HCT116 (cell line): ENCODE measurements at regions not wholly inside any gene's neighbourhood (a gene's known extent, or its start where the extent isn't known, plus 50 kb on each side); places are given as distances from the start of the nearest gene placed in this dataset.

Source experiments
- ATAC-seq: fragments of 200-7000 bp; cut with Tn5 transposase; 2 replicates; pipeline ENCODE4 v1.9.1; 2020; ENCODE audit warnings: mild to moderate bottlenecking, moderate library complexity
- BruUV-seq: library from RNA; stranded (reverse); fragments of 400-500 nt; replicated peaks from 2 replicates; lab custom pipeline; 2021; lab: Mats Ljungman, UMichigan
- CTCF ChIA-PET: fragments of 300-600 bp; sonication (Branson Sonifier 250); formaldehyde crosslinking; loops from one replicate; lab custom pipeline; 2021; ENCODE audit warnings: antibody characterized with exemption; lab: Charles Lee
- POLR2A ChIA-PET: fragments of 300-600, 350-600 bp; sonication (Branson Sonifier 250); formaldehyde crosslinking; loops from one replicate; lab custom pipeline; 2021; ENCODE audit warnings: antibody characterized with exemption; lab: Charles Lee
- RAD21 ChIA-PET, 2 experiments: fragments of 300-600 bp; sonication (Branson Sonifier 250); formaldehyde crosslinking; loops; one replicate each; lab custom pipeline; 2023; ENCODE audit warnings: low total read pairs in 2 of 2; ENCODE audit not compliant: uncharacterized antibody in 2 of 2, unreplicated experiment in 2 of 2, low non-redundant PET in 1 of 2; lab: Charles Lee
- DNase-seq: peaks from one replicate; pipeline ENCODE4 v3.0.0-alpha.2; 2010; ENCODE audit warnings: low read depth, low spot score
- H2AFZ ChIP-seq: fragments of 200-600 bp; shearing (Covaris generic), sonication (generic); 2 replicates; pipeline ENCODE4 v1.6.1; 2017; ENCODE audit warnings: low read depth, mixed run types, mixed read lengths, antibody characterized with exemption, low read length; ENCODE audit not compliant: poor library complexity, severe bottlenecking
- H3K27ac ChIP-seq: 2 replicates; pipeline ENCODE4 v1.5.1; 2012; ENCODE audit warnings: low read depth, low read length
- H3K27me3 ChIP-seq: fragments of 200-600 bp; sonication (generic); 2 replicates; pipeline ENCODE4 v1.6.1; 2016; ENCODE audit warnings: mixed run types, low read length, mixed read lengths; ENCODE audit not compliant: insufficient read depth
- H3K36me3 ChIP-seq, 2 experiments: fragments of 200-500 bp in 1 of 2; fragments of 200-600 bp in 1 of 2; sonication (Bioruptor generic) in 1 of 2; sonication (generic) in 1 of 2; 2 replicates each; pipeline versions ENCODE4 v1.5.1 to v1.6.1; 2014 to 2016; ENCODE audit warnings: low read length in 2 of 2, inconsistent platforms in 1 of 2, mixed read lengths in 1 of 2, mixed run types in 1 of 2; ENCODE audit not compliant: insufficient read depth in 2 of 2, control insufficient read depth in 1 of 2
- H3K4me1 ChIP-seq, 2 experiments: fragments of 200-600 bp in 1 of 2; sonication (generic) in 1 of 2; 2 replicates each; pipeline versions ENCODE4 v1.5.1 to v1.6.1; 2012 to 2017; ENCODE audit warnings: low read length in 2 of 2, inconsistent platforms in 1 of 2, mild to moderate bottlenecking in 1 of 2, mixed read lengths in 1 of 2, mixed run types in 1 of 2, moderate library complexity in 1 of 2; ENCODE audit not compliant: insufficient read depth in 2 of 2, control insufficient read depth in 1 of 2
- H3K4me2 ChIP-seq: fragments of 200-600 bp; sonication (generic); 2 replicates; pipeline ENCODE4 v1.6.1; 2017; ENCODE audit warnings: mixed run types, low read length, mixed read lengths
- H3K4me3 ChIP-seq, 2 experiments: fragments of 200-600 bp in 1 of 2; sonication (generic) in 1 of 2; replicated peaks in 1 of 2; 2 replicates each; pipeline ENCODE4 v1.5.1; 2011 to 2016; ENCODE audit warnings: low read length in 2 of 2, control low read depth in 1 of 2, low read depth in 1 of 2, mild to moderate bottlenecking in 1 of 2, mixed read lengths in 1 of 2, mixed run types in 1 of 2
- H3K79me2 ChIP-seq: fragments of 200-600 bp; sonication (generic); 2 replicates; pipeline ENCODE4 v1.6.1; 2017; ENCODE audit warnings: mild to moderate bottlenecking, mixed run types, low read length, moderate library complexity, mixed read lengths; ENCODE audit not compliant: insufficient read depth
- H3K9ac ChIP-seq: fragments of 200-600 bp; sonication (generic); 2 replicates; pipeline ENCODE4 v1.6.1; 2016; ENCODE audit warnings: low read length, mixed read lengths
- H3K9me2 ChIP-seq: fragments of 200-600 bp; sonication (generic), shearing (Covaris generic); 2 replicates; pipeline ENCODE4 v1.6.1; 2017; ENCODE audit warnings: mixed run types, mild to moderate bottlenecking, moderate library complexity; ENCODE audit not compliant: insufficient read depth
- H3K9me3 ChIP-seq, 2 experiments: fragments of 200-500 bp in 1 of 2; fragments of 200-600 bp in 1 of 2; sonication (Bioruptor generic) in 1 of 2; sonication (generic) in 1 of 2; 2 replicates each; pipeline ENCODE4 v1.6.1; 2014 to 2017; ENCODE audit warnings: low read length in 2 of 2, mixed read lengths in 2 of 2, inconsistent platforms in 1 of 2, low read depth in 1 of 2, mild to moderate bottlenecking in 1 of 2, mixed run types in 1 of 2, moderate library complexity in 1 of 2; ENCODE audit not compliant: control insufficient read depth in 1 of 2, insufficient read depth in 1 of 2
- H4K20me1 ChIP-seq: fragments of 200-600 bp; sonication (generic), shearing (Covaris generic); 2 replicates; pipeline ENCODE4 v1.6.1; 2017; ENCODE audit warnings: mixed run types, mild to moderate bottlenecking, moderate library complexity; ENCODE audit not compliant: insufficient read depth
- CEBPB ChIP-seq: IDR thresholded peaks from 2 replicates; pipeline ENCODE4 v1.6.1; 2012; ENCODE audit warnings: low read depth
- EGR1 ChIP-seq: IDR thresholded peaks from 2 replicates; pipeline ENCODE4 v1.6.1; 2012; ENCODE audit warnings: low read depth
- ELF1 ChIP-seq: IDR thresholded peaks from 2 replicates; pipeline ENCODE4 v1.6.1; 2012; ENCODE audit warnings: low read depth, borderline replicate concordance
- EZH2phosphoT487 ChIP-seq: fragments of 200-600 bp; IDR thresholded peaks from 2 replicates; pipeline ENCODE4 v1.6.1; 2018; ENCODE audit warnings: antibody characterized with exemption, borderline replicate concordance
- FOSL1 ChIP-seq: IDR thresholded peaks from 2 replicates; pipeline ENCODE4 v1.6.1; 2012; ENCODE audit warnings: low read depth
- JUND ChIP-seq: IDR thresholded peaks from 2 replicates; pipeline ENCODE4 v1.6.1; 2012
- POLR2A ChIP-seq: IDR thresholded peaks from 2 replicates; pipeline ENCODE4 v1.7.0; 2011; ENCODE audit warnings: borderline replicate concordance; ENCODE audit not compliant: insufficient read depth, insufficient read length; ENCODE audit errors: extremely low read depth
- POLR2AphosphoS5 ChIP-seq: IDR thresholded peaks from 2 replicates; pipeline ENCODE4 v1.6.1; 2011; ENCODE audit warnings: mild to moderate bottlenecking, low read depth, low read length, moderate library complexity
- SIN3A ChIP-seq: IDR thresholded peaks from 2 replicates; pipeline ENCODE4 v1.6.1; 2012; ENCODE audit warnings: low read depth
- SRF ChIP-seq: IDR thresholded peaks from 2 replicates; pipeline ENCODE4 v1.6.1; 2012; ENCODE audit warnings: low read depth
- TCF7L2 ChIP-seq: IDR thresholded peaks from 2 replicates; pipeline ENCODE4 v1.7.0; 2011; ENCODE audit warnings: borderline replicate concordance, inconsistent platforms; ENCODE audit not compliant: insufficient read depth, insufficient read length; ENCODE audit errors: extremely low read depth
- ZNF274 ChIP-seq: fragments of 200-500 bp; sonication (Bioruptor generic); IDR thresholded peaks from 2 replicates; pipeline ENCODE4 v1.6.1; 2014; ENCODE audit warnings: mild to moderate bottlenecking, low read depth, low read length, inconsistent platforms
- intact Hi-C: fragments of 100-400 bp; cut with micrococcal nuclease; formaldehyde crosslinking; loops from 2 replicates; pipeline ENCODE4 v1.10.0; 2022
- TF ChIP-seq, protein P1 (sequence below), 3 experiments: fragments of 200-600 bp in 1 of 3; sonication (generic) in 1 of 3; IDR thresholded peaks in 2 of 3; conservative IDR thresholded peaks in 1 of 3; 2 replicates each; pipeline ENCODE4 v1.5.1; 2012 to 2017; ENCODE audit warnings: low read depth in 2 of 3, low read length in 2 of 3, antibody characterized with exemption in 1 of 3, borderline replicate concordance in 1 of 3, control low read depth in 1 of 3, mild to moderate bottlenecking in 1 of 3, mixed read lengths in 1 of 3, mixed run types in 1 of 3, moderate library complexity in 1 of 3; ENCODE audit not compliant: insufficient read depth in 1 of 3
- TF ChIP-seq, protein P2 (sequence below): IDR thresholded peaks from 2 replicates; pipeline ENCODE4 v1.6.1; 2012; ENCODE audit warnings: low read depth
- TF ChIP-seq, protein P3 (sequence below): IDR thresholded peaks from 2 replicates; pipeline ENCODE4 v1.6.1; 2011; ENCODE audit warnings: mild to moderate bottlenecking, low read length, moderate library complexity; ENCODE audit not compliant: insufficient replicate concordance; ENCODE audit errors: extremely low read depth

- no peaks in the 10 kb centered on the region for H3K9me2 ChIP-seq
- no peaks in the 10 kb centered on the region for H4K20me1 ChIP-seq
- H3K9me3 ChIP-seq: no peaks in the 10 kb centered on the region
- ATAC-seq: no peak
- no peak overlapping the region for H3K4me2 ChIP-seq
- BruUV-seq: no TSS peak
- ChIA-PET POLR2A (no interaction called here), RAD21 (no interaction called here)
- no peaks in the 10 kb centered on the region for H3K27me3 ChIP-seq
- peaks cover 0 to 17% of the 10 kb centered on the region in 2 experiments; a peak in 1 of 4 replicates for H3K4me1 ChIP-seq
- intact Hi-C loops: no loop called here
- no peaks in the 10 kb centered on the region for H3K36me3 ChIP-seq
- DNase-seq: no peak
- no peaks in the 10 kb centered on the region for H3K79me2 ChIP-seq
- no peak overlapping the region for H2AFZ ChIP-seq
- H3K4me3 ChIP-seq: no peak overlapping the region
- no peak for TF ChIP-seq CEBPB
- TF ChIP-seq ELF1: no peak
- TF ChIP-seq, protein P1, sequence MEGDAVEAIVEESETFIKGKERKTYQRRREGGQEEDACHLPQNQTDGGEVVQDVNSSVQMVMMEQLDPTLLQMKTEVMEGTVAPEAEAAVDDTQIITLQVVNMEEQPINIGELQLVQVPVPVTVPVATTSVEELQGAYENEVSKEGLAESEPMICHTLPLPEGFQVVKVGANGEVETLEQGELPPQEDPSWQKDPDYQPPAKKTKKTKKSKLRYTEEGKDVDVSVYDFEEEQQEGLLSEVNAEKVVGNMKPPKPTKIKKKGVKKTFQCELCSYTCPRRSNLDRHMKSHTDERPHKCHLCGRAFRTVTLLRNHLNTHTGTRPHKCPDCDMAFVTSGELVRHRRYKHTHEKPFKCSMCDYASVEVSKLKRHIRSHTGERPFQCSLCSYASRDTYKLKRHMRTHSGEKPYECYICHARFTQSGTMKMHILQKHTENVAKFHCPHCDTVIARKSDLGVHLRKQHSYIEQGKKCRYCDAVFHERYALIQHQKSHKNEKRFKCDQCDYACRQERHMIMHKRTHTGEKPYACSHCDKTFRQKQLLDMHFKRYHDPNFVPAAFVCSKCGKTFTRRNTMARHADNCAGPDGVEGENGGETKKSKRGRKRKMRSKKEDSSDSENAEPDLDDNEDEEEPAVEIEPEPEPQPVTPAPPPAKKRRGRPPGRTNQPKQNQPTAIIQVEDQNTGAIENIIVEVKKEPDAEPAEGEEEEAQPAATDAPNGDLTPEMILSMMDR (IDR thresholded peaks at IDR 0.05 in 2 of 3, conservative IDR thresholded peaks at IDR 0.05 in 1 of 3; ENCODE audit: borderline replicate concordance in 1 of 3, insufficient read depth in 1 of 3, low read depth in 2 of 3, low read length in 2 of 3): no peak
- no peak for TF ChIP-seq EZH2phosphoT487
- no peak for TF ChIP-seq JUND
- TF ChIP-seq EGR1: no peak
- no peak for TF ChIP-seq POLR2AphosphoS5
- no peak for TF ChIP-seq TCF7L2
- no peak for TF ChIP-seq SIN3A
- no peak for TF ChIP-seq POLR2A
- no peak for TF ChIP-seq ZNF274
- no peak for TF ChIP-seq FOSL1
- TF ChIP-seq, protein P2, sequence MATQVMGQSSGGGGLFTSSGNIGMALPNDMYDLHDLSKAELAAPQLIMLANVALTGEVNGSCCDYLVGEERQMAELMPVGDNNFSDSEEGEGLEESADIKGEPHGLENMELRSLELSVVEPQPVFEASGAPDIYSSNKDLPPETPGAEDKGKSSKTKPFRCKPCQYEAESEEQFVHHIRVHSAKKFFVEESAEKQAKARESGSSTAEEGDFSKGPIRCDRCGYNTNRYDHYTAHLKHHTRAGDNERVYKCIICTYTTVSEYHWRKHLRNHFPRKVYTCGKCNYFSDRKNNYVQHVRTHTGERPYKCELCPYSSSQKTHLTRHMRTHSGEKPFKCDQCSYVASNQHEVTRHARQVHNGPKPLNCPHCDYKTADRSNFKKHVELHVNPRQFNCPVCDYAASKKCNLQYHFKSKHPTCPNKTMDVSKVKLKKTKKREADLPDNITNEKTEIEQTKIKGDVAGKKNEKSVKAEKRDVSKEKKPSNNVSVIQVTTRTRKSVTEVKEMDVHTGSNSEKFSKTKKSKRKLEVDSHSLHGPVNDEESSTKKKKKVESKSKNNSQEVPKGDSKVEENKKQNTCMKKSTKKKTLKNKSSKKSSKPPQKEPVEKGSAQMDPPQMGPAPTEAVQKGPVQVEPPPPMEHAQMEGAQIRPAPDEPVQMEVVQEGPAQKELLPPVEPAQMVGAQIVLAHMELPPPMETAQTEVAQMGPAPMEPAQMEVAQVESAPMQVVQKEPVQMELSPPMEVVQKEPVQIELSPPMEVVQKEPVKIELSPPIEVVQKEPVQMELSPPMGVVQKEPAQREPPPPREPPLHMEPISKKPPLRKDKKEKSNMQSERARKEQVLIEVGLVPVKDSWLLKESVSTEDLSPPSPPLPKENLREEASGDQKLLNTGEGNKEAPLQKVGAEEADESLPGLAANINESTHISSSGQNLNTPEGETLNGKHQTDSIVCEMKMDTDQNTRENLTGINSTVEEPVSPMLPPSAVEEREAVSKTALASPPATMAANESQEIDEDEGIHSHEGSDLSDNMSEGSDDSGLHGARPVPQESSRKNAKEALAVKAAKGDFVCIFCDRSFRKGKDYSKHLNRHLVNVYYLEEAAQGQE: no peak
- TF ChIP-seq, protein P3, sequence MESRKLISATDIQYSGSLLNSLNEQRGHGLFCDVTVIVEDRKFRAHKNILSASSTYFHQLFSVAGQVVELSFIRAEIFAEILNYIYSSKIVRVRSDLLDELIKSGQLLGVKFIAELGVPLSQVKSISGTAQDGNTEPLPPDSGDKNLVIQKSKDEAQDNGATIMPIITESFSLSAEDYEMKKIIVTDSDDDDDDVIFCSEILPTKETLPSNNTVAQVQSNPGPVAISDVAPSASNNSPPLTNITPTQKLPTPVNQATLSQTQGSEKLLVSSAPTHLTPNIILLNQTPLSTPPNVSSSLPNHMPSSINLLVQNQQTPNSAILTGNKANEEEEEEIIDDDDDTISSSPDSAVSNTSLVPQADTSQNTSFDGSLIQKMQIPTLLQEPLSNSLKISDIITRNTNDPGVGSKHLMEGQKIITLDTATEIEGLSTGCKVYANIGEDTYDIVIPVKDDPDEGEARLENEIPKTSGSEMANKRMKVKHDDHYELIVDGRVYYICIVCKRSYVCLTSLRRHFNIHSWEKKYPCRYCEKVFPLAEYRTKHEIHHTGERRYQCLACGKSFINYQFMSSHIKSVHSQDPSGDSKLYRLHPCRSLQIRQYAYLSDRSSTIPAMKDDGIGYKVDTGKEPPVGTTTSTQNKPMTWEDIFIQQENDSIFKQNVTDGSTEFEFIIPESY: no peak
- TF ChIP-seq SRF: no peak
- TF ChIP-seq, all 23 proteins: peak for 0
- no peak overlapping the region for H3K27ac ChIP-seq
- CTCF ChIA-PET: no interaction called here
- no peak overlapping the region for H3K9ac ChIP-seq
Observed at GRCh38 chr14:53333809-53334208, 180.7 kb upstream of the DDHD1 start.
